Stimulated activated naive CD8-positive, alpha-beta T cell treated with anti-CD3 and anti-CD28 coated beads, Interleukin-15, Interleukin-2, amounts not matched to agents 100 ng/mL and 50 ng/mL, for 24 hours (primary cell): ENCODE measurements at regions not wholly inside any gene's neighbourhood (a gene's known extent, or its start where the extent isn't known, plus 50 kb on each side); places are given as distances from the start of the nearest gene placed in this dataset.
"Not testable (repeated sequence)": the region's sequence is repeated elsewhere in the genome, so short reads cannot be mapped to it uniquely, and the experiment has no call there.

Source experiments
- H3K27ac Mint-ChIP-seq: one replicate; pipeline ENCODE4 v1.8.0; 2021; ENCODE audit warnings: mild to moderate bottlenecking, mixed read lengths
- H3K27me3 Mint-ChIP-seq: one replicate; pipeline ENCODE4 v1.8.0; 2021; ENCODE audit warnings: mixed read lengths
- H3K36me3 Mint-ChIP-seq: one replicate; pipeline ENCODE4 v1.8.0; 2021; ENCODE audit warnings: low read depth, mixed read lengths
- H3K4me1 Mint-ChIP-seq: one replicate; pipeline ENCODE4 v1.8.0; 2021; ENCODE audit warnings: low read depth, mixed read lengths
- H3K4me3 Mint-ChIP-seq: one replicate; pipeline ENCODE4 v1.8.0; 2021; ENCODE audit warnings: mild to moderate bottlenecking, mixed read lengths
- H3K9me3 Mint-ChIP-seq: one replicate; pipeline ENCODE4 v1.8.0; 2021; ENCODE audit warnings: mixed read lengths

GRCh38 chr4:128673159-128673558, 136.3 kb upstream of the JADE1 start:
- H3K27me3 Mint-ChIP-seq, H3K4me3 Mint-ChIP-seq, H3K27ac Mint-ChIP-seq: not testable (repeated sequence)

GRCh38 chr4:128672596-128672995, 136.9 kb upstream of the JADE1 start:
- H3K4me1 Mint-ChIP-seq, H3K27me3 Mint-ChIP-seq, H3K27ac Mint-ChIP-seq, H3K4me3 Mint-ChIP-seq, H3K36me3 Mint-ChIP-seq, H3K9me3 Mint-ChIP-seq: not testable (repeated sequence)

More at GRCh38 chr4:128673159-128673558, 136.3 kb upstream of the JADE1 start:
- not testable (repeated sequence) for H3K36me3 Mint-ChIP-seq, H3K9me3 Mint-ChIP-seq, H3K4me1 Mint-ChIP-seq

GRCh38 chr4:128670513-128670912, 139.0 kb upstream of the JADE1 start:
- Mint-ChIP-seq H3K4me1 (no peaks in the 10 kb centered on the region), H3K4me3 (no peak overlapping the region), H3K27me3 (no peaks in the 10 kb centered on the region), H3K27ac (no peak overlapping the region), H3K9me3 (no peaks in the 10 kb centered on the region), H3K36me3 (no peaks in the 10 kb centered on the region)

- Mint-ChIP-seq H3K27me3 (no peaks in the 10 kb centered on the region), H3K4me3 (no peak overlapping the region), H3K9me3 (no peaks in the 10 kb centered on the region), H3K36me3 (no peaks in the 10 kb centered on the region), H3K4me1 (no peaks in the 10 kb centered on the region), H3K27ac (no peak overlapping the region)
Observed at GRCh38 chr4:128668566-128668965, 140.9 kb upstream of the JADE1 start.

GRCh38 chr4:128665514-128665913, 144.0 kb upstream of the JADE1 start:
- no peak overlapping the region for H3K4me3 Mint-ChIP-seq
- no peaks in the 10 kb centered on the region for H3K4me1 Mint-ChIP-seq
- H3K9me3 Mint-ChIP-seq, result no peaks in the 10 kb centered on the region
- H3K36me3 Mint-ChIP-seq, result no peaks in the 10 kb centered on the region
- no peak overlapping the region for H3K27ac Mint-ChIP-seq
- no peaks in the 10 kb centered on the region for H3K27me3 Mint-ChIP-seq

GRCh38 chr4:128663325-128663724, 146.2 kb upstream of the JADE1 start:
- Mint-ChIP-seq H3K27me3 (no peaks in the 10 kb centered on the region), H3K4me1 (no peaks in the 10 kb centered on the region), H3K4me3 (no peak overlapping the region), H3K36me3 (no peaks in the 10 kb centered on the region), H3K9me3 (no peaks in the 10 kb centered on the region), H3K27ac (no peak overlapping the region)

- H3K4me1 Mint-ChIP-seq, result no peaks in the 10 kb centered on the region
- H3K9me3 Mint-ChIP-seq, result no peaks in the 10 kb centered on the region
- H3K36me3 Mint-ChIP-seq, result no peaks in the 10 kb centered on the region
- H3K4me3 Mint-ChIP-seq, result no peak overlapping the region
- no peak overlapping the region for H3K27ac Mint-ChIP-seq
- H3K27me3 Mint-ChIP-seq, result no peaks in the 10 kb centered on the region
Observed at GRCh38 chr4:128661479-128661878, 148.0 kb upstream of the JADE1 start.

- H3K4me3 Mint-ChIP-seq, result no peak overlapping the region
- no peak overlapping the region for H3K27ac Mint-ChIP-seq
- no peaks in the 10 kb centered on the region for H3K27me3 Mint-ChIP-seq
- no peaks in the 10 kb centered on the region for H3K4me1 Mint-ChIP-seq
- no peaks in the 10 kb centered on the region for H3K9me3 Mint-ChIP-seq
- no peaks in the 10 kb centered on the region for H3K36me3 Mint-ChIP-seq
Observed at GRCh38 chr4:128660361-128661215, 148.9 kb upstream of the JADE1 start.

- Mint-ChIP-seq H3K27ac (no peak overlapping the region), H3K9me3 (peaks cover 9% of the 10 kb centered on the region), H3K4me3 (no peak overlapping the region)
Observed at GRCh38 chr4:128658214-128658631, 151.3 kb upstream of the JADE1 start.

GRCh38 chr4:128657638-128658037, 151.9 kb upstream of the JADE1 start:
- no peak overlapping the region for H3K27ac Mint-ChIP-seq
- no peaks in the 10 kb centered on the region for H3K27me3 Mint-ChIP-seq
- H3K36me3 Mint-ChIP-seq, result no peaks in the 10 kb centered on the region
- H3K4me1 Mint-ChIP-seq, result no peaks in the 10 kb centered on the region
- H3K4me3 Mint-ChIP-seq, result no peak overlapping the region
- H3K9me3 Mint-ChIP-seq, result peaks cover 9% of the 10 kb centered on the region

More at GRCh38 chr4:128658214-128658631, 151.3 kb upstream of the JADE1 start:
- H3K4me1 Mint-ChIP-seq, result no peaks in the 10 kb centered on the region
- no peaks in the 10 kb centered on the region for H3K36me3 Mint-ChIP-seq
- no peaks in the 10 kb centered on the region for H3K27me3 Mint-ChIP-seq

GRCh38 chr4:128654465-128654864, 155.0 kb upstream of the JADE1 start:
- Mint-ChIP-seq H3K4me1 (no peaks in the 10 kb centered on the region), H3K27me3 (no peaks in the 10 kb centered on the region), H3K4me3 (no peak overlapping the region), H3K27ac (no peak overlapping the region), H3K9me3 (peaks cover 9% of the 10 kb centered on the region), H3K36me3 (no peaks in the 10 kb centered on the region)

- H3K27ac Mint-ChIP-seq, result no peak overlapping the region
- no peaks in the 10 kb centered on the region for H3K4me1 Mint-ChIP-seq
- no peaks in the 10 kb centered on the region for H3K27me3 Mint-ChIP-seq
- H3K4me3 Mint-ChIP-seq, result no peak overlapping the region
- H3K36me3 Mint-ChIP-seq, result no peaks in the 10 kb centered on the region
- peaks cover 9% of the 10 kb centered on the region for H3K9me3 Mint-ChIP-seq
Observed at GRCh38 chr4:128653527-128654444, 155.7 kb upstream of the JADE1 start.

GRCh38 chr4:128649575-128650205, 159.8 kb upstream of the JADE1 start:
- H3K4me3 Mint-ChIP-seq, result no peak overlapping the region
- no peaks in the 10 kb centered on the region for H3K4me1 Mint-ChIP-seq
- H3K9me3 Mint-ChIP-seq, result peaks cover 4% of the 10 kb centered on the region

GRCh38 chr4:128649161-128649560, 160.3 kb upstream of the JADE1 start:
- H3K36me3 Mint-ChIP-seq, result no peaks in the 10 kb centered on the region

More at GRCh38 chr4:128649575-128650205, 159.8 kb upstream of the JADE1 start:
- H3K36me3 Mint-ChIP-seq, result no peaks in the 10 kb centered on the region
- H3K27me3 Mint-ChIP-seq, result peaks cover 4% of the 10 kb centered on the region
- H3K27ac Mint-ChIP-seq, result no peak overlapping the region

GRCh38 chr4:128648021-128648420, 161.5 kb upstream of the JADE1 start:
- Mint-ChIP-seq H3K4me3 (no peak overlapping the region), H3K27me3 (peaks cover 4% of the 10 kb centered on the region), H3K27ac (no peak overlapping the region), H3K9me3 (no peaks in the 10 kb centered on the region), H3K4me1 (no peaks in the 10 kb centered on the region), H3K36me3 (no peaks in the 10 kb centered on the region)

More at GRCh38 chr4:128649161-128649560, 160.3 kb upstream of the JADE1 start:
- Mint-ChIP-seq H3K9me3 (no peaks in the 10 kb centered on the region), H3K4me3 (no peak overlapping the region), H3K27me3 (peaks cover 4% of the 10 kb centered on the region), H3K27ac (no peak overlapping the region), H3K4me1 (no peaks in the 10 kb centered on the region)
